ENCODE measurements at regions not wholly inside any gene's neighbourhood (a gene's known extent, or its start where the extent isn't known, plus 50 kb on each side); places are given as distances from the start of the nearest gene placed in this dataset.

GRCh38 chr1:239730378-239730777 lies 344.0 kb downstream of the CHRM3 start:
- no peak for ATAC-seq
- no peak for DNase-seq
- Histone ChIP-seq H3K36me3 (ENCODE audit: low read depth) (no peaks in the 10 kb centered on the region), H3K4me3 (no peak overlapping the region), H3K4me1 (ENCODE audit: low read depth) (no peaks in the 10 kb centered on the region), H3K9me3 (no peaks in the 10 kb centered on the region)
- intact Hi-C loops (cut with DNase I, micrococcal nuclease), result no loop called here
- TF ChIP-seq CTCF (IDR thresholded peaks at IDR 0.05), result no peak

DNA sequence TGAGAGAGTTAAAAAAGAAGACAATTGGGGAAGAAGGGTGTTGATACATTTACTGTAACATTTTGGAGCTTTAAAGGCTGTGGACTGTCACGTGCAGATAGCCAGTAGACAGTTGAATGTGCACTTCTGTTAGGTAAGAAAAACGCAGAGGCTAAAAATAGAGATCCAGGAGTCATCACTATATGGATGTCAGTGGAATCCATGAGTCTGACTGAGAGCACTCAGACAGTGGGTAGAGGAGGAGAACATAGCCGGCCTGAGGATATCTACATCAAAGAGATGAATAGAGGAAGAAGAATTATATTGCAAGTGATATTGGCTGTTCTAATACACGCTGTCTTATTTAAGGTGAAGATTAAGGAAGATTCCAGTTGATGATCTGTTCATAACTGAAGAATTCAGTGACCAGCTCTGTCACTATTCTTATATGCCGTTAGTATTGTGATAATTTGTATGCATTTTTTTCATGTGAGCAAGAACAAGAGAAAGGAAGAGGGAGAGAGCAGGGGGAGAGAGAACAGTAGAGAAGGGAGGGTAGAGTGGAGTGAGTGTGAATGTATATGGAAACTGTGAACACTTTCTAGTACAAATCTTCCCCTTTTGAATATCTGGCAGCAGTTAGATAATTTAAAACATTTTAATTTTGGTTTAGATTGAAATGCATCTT lies 344.8 kb downstream of the CHRM3 start:
- H3K4me1 ChIP-seq (ENCODE audit: low read depth), result no peaks in the 10 kb centered on the region
- no peaks in the 10 kb centered on the region for H3K9me3 ChIP-seq
- H3K36me3 ChIP-seq (ENCODE audit: low read depth), result no peaks in the 10 kb centered on the region
- TF ChIP-seq CTCF (IDR thresholded peaks at IDR 0.05), result no peak
- intact Hi-C loops (cut with DNase I, micrococcal nuclease), result no loop called here
- DNase-seq, result no peak
- H3K4me3 ChIP-seq, result no peak overlapping the region
- ATAC-seq, result no peak

- TF ChIP-seq CTCF (IDR thresholded peaks at IDR 0.05), result no peak
- intact Hi-C loops (cut with DNase I, micrococcal nuclease), result no loop called here
- Histone ChIP-seq H3K4me1 (ENCODE audit: low read depth) (no peaks in the 10 kb centered on the region), H3K36me3 (ENCODE audit: low read depth) (no peaks in the 10 kb centered on the region), H3K4me3 (no peak overlapping the region), H3K9me3 (no peaks in the 10 kb centered on the region)
- DNase-seq (no peak), ATAC-seq (no peak)
Measured at GRCh38 chr1:239732770-239733169, 346.4 kb downstream of the CHRM3 start.

- intact Hi-C loops (cut with DNase I, micrococcal nuclease), result no loop called here
- H3K4me3 ChIP-seq, result no peak overlapping the region
- ATAC-seq (no peak), DNase-seq (no peak)
- no peaks in the 10 kb centered on the region for H3K36me3 ChIP-seq (ENCODE audit: low read depth)
- TF ChIP-seq CTCF (IDR thresholded peaks at IDR 0.05), result no peak
- H3K4me1 ChIP-seq (ENCODE audit: low read depth), result no peaks in the 10 kb centered on the region
- H3K9me3 ChIP-seq, result no peaks in the 10 kb centered on the region
Measured at GRCh38 chr1:239733995-239734394, 347.6 kb downstream of the CHRM3 start.

GRCh38 chr1:239735111-239735510 lies 348.7 kb downstream of the CHRM3 start:
- intact Hi-C loops (cut with DNase I, micrococcal nuclease), result no loop called here
- TF ChIP-seq CTCF (IDR thresholded peaks at IDR 0.05), result no peak
- DNase-seq (no peak), ATAC-seq (no peak)
- no peaks in the 10 kb centered on the region for H3K36me3 ChIP-seq (ENCODE audit: low read depth)
- no peaks in the 10 kb centered on the region for H3K9me3 ChIP-seq
- H3K4me3 ChIP-seq, result no peak overlapping the region
- H3K4me1 ChIP-seq (ENCODE audit: low read depth), result no peaks in the 10 kb centered on the region

GRCh38 chr1:239736479-239736878 lies 350.1 kb downstream of the CHRM3 start:
- DNase-seq, result no peak
- intact Hi-C loops (cut with DNase I, micrococcal nuclease), result no loop called here
- Histone ChIP-seq H3K36me3 (ENCODE audit: low read depth) (no peaks in the 10 kb centered on the region), H3K9me3 (no peaks in the 10 kb centered on the region), H3K4me3 (no peak overlapping the region), H3K4me1 (ENCODE audit: low read depth) (no peaks in the 10 kb centered on the region)
- ATAC-seq, result no peak
- no peak for TF ChIP-seq CTCF (IDR thresholded peaks at IDR 0.05)
